GM21367 (cell line): ENCODE measurements at regions not wholly inside any gene's neighbourhood (a gene's known extent, or its start where the extent isn't known, plus 50 kb on each side); places are given as distances from the start of the nearest gene placed in this dataset.

ENCODE experiments used
- ATAC-seq: cut with Tn5 transposase; IDR thresholded peaks from one replicate; pipeline ENCODE4 v1.9.1; 2021; ENCODE audit not compliant: unreplicated experiment

- ATAC-seq = no peak
These were observed 2148.5 kb upstream of the PIK3C3 start for GRCh38 chr18:39806525-39806924.

DNA sequence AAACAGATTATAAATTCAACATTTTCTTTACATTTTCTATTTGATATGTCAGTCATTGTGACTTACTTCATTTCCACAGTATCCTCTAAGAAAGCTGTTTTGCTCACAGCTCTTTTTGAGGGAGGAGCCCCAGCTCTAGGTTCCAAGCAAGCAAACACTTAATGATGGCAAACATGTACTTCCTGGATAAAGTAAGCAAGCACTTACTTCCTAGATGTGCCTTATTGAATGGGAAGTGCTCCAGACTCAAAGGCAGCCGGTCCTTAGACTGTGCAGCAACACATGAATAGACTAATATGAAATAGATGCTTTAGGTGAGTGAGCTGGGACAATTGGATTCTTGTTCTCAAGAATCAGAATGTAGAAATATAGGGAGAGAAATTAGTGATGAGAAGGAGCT lies 2149.8 kb upstream of the PIK3C3 start:
- ATAC-seq = no peak

GRCh38 chr18:39802648-39803229 lies 2152.3 kb upstream of the PIK3C3 start:
- no peak for ATAC-seq

DNA sequence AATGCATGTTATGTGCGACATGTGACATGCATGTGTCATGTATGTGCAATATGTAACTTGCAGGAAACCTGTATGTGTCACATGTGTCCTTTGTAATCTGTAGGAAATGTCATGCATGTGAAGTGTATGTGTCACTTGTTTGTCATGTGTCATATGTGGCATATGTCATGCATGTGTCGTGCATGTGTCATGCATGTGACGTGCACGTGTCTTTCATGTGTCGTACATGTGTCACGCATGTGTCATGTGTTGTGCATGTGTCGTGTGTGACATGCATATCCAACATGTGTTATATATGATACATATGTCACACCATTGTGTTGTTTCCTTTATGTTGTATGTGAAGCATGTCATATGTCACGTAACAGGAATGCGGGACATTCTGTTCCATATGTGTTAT lies 2153.2 kb upstream of the PIK3C3 start:
- ATAC-seq = no peak

DNA sequence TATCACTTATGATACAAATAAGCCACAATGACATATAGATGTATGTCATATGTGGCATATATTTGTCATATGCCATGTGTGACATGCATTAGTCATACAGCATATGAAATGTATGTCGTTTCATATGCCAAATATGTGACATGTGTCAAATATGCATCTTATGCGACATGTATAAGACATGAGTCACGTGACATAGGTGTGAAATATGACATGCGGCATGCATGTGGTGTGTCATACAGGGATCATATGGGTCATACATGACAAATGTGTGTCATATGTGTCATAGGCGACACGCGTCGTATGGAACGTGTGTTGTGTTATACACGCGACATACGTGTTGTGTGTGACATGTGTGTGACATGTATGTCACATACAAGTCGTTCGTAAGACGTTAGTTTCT lies 2154.0 kb upstream of the PIK3C3 start:
- ATAC-seq = no peak

- no peak for ATAC-seq
These were observed 2156.0 kb upstream of the PIK3C3 start for GRCh38 chr18:39799006-39799405.

DNA sequence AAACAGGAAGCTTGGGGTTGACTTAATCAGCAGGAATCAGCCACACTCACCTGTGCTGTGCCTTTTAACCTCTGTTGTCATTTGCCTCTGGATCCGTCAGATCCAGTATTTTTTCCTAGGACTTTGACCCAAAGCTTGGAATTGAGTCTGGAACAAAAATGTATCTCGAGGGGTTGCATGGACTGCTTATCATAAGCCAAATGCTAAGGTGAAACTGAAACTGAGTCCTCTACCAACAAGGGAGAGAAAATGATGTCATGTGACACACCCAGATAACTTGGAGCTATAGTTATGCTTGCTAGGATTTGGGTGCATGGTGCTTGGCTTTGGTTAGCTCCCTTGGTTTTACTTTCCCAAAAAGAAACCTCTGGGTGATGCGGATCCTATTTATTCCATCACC lies 2158.6 kb upstream of the PIK3C3 start:
- ATAC-seq = no peak

- no peak for ATAC-seq
These were observed 2159.7 kb upstream of the PIK3C3 start for GRCh38 chr18:39795350-39795749.

DNA sequence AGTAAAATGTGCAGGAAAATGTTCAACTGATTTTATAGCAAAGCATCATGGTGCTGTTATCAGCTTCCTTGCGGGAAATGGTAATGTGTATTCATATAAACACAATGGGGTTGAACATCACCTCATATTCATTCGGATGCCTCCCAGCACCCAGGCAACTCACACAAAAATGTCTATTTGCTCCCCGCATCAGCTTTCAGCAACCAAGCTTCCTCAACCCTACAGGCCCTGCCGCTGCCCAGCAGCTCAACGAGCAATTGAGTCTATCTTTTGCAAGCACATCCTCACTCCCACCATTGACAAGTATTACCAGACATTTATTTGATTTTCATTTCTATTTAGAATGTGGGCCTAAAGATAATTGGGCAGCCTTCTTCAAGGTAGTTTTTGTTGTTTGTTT lies 2161.4 kb upstream of the PIK3C3 start:
- no peak for ATAC-seq

DNA sequence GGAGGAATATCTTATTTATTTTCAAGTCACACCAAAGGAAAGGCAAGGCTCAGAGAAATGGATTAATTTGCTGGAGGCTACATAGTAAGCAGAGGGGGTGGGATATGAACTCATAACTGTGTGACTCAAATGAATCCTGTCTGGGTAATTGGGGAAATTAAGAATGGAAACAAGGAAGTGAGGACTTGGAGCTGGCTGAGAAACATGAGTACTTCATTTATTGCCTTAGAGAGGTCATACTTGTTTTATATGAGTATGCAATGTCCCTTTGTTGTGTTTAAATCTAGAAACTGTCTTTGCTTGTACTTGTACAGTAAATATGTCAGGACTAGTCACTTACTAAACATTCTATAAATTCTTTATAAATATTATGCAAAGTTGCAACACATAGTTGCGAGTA lies 2166.7 kb upstream of the PIK3C3 start:
- ATAC-seq = no peak

DNA sequence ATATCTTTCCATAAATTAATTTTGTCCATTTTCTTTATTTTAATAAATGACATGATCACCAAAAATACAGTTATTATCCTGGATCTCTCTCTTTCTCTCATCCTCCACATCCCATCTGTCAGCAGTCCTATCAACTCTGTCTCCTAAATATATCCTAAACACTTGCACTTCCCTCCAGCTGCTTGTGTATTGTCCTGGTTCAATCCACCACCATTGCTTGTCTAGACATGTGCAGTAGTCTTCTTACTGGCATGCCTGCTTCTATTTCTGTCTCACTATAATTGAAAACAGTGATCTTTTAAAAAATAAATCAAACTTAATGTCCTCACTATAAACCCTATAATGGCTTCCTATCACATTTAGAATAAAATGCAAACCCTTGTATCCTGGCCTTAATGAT lies 2168.6 kb upstream of the PIK3C3 start:
- ATAC-seq = no peak

GRCh38 chr18:39784541-39784940 lies 2170.5 kb upstream of the PIK3C3 start:
- ATAC-seq = no peak

DNA sequence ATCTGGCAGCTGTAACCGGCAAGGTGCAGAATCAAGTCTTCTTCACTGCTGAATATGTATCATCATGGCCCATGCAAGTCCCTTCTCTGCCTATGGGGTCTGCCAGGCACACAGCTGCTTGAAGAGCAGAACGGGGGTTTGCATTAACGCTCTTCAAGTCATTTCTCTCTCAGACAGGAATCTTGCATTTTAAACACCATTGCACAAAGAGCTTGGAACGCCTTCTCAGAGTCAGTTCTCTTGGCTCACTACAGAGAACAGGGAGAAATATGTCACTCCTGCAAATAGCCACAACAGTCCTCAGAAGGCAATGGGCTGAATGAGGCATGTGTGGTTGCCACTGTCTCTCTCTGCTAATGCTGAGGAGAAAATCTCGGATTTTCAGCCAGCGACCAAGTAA lies 2173.5 kb upstream of the PIK3C3 start:
- no peak for ATAC-seq

DNA sequence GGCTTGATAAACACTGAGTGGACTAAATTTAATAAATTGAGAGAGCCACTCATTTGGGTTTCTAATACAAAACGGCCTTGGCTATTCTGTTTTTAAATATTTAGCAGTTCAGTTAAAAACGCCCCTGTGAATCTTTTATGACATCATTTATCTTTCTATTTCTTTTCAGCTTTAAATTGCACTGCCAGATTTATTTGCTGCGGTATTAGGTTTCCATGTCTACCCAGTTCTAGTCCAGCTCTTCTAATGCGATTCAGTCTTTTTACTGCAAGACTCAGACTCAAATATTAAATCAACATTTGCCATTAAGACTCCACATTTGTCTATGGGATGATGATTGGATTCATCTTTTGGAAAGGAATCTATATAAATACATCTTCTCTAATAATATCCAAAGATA lies 2174.3 kb upstream of the PIK3C3 start:
- no peak for ATAC-seq

DNA sequence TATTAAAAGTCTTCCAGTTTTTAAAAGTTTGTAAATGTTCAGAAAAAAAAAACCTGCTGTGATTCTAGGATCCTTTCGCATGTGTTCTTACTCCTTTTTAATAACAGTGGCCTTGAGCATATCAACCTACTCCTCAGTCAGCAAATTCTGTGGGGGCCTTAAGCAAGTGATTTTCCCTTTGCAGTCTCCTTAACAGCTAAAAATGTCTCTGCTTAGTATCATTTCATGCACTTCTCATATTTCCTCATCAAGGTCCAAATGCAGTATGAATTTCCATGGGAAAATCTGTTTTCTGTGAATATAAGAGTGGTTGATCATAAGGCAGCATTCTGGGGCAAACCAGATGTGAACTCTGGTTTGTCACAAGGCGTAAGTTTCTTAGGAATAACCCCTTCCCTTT lies 2175.1 kb upstream of the PIK3C3 start:
- ATAC-seq = no peak

- no peak for ATAC-seq
These were observed 2178.3 kb upstream of the PIK3C3 start for GRCh38 chr18:39776766-39777165.

GRCh38 chr18:39774957-39775598 lies 2180.0 kb upstream of the PIK3C3 start:
- no peak for ATAC-seq

- ATAC-seq = no peak
These were observed 2181.4 kb upstream of the PIK3C3 start for GRCh38 chr18:39773646-39774045.

GRCh38 chr18:39772155-39772919 lies 2182.7 kb upstream of the PIK3C3 start:
- no peak for ATAC-seq

DNA sequence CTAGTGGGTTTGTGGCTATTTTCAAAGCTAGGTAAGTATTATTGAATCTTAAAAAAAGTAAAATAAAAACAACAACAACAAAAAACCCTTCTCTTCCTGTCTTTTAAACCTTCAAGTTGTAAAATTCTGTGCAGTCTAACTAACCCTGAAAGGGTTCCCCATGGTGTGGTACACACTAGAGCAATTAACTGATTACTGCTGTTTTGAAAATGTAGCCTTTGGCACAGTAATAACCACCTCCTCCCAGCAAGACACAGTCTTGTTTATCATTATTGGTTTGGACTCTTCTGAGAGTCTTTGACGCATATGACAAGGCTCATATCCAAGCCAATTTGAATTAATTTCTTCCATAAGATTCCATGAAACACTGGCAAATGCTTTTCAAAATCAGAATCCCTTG lies 2184.6 kb upstream of the PIK3C3 start:
- ATAC-seq = no peak

DNA sequence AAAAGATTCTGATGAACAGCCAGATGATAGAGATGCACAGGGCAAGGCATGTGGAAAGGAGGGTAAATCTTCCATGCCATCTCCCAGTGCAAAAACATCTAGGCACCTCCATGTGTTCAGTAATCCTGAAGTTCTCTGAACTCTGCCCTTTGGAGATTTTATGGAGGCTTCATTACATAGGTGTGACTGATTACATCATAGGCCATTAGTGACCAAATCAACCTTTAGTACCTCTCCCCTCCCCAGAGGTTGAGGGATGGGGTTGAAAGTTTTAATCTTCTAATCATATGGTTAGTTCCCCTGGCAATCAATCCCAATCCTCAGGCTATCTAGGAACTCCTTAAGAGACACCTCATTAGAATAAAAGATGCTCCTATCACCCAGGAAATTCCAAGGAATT lies 2190.2 kb upstream of the PIK3C3 start:
- no peak for ATAC-seq

- ATAC-seq = no peak
These were observed 2193.8 kb upstream of the PIK3C3 start for GRCh38 chr18:39761273-39761672.
